Lower leg skin (tissue), 4 donors: ENCODE measurements at regions not wholly inside any gene's neighbourhood (a gene's known extent, or its start where the extent isn't known, plus 50 kb on each side); places are given as distances from the start of the nearest gene placed in this dataset.
"Not testable (repeated sequence)": the region's sequence is repeated elsewhere in the genome, so short reads cannot be mapped to it uniquely, and the experiment has no call there.

Experiments used
- DNase-seq, 2 donors: peaks; one replicate each; pipeline ENCODE4 v3.0.0-alpha.2; 2019; ENCODE audit warnings: low spot score in 2 of 2
- H3K4me3 ChIP-seq: fragments of 200-600 bp; sonication (generic); 2 replicates; pipeline ENCODE4 v1.5.1; 2017; ENCODE audit warnings: mild to moderate bottlenecking, low read depth; ENCODE audit not compliant: poor library complexity, severe bottlenecking
- POLR2A ChIP-seq, 2 donors: fragments of 450-650 bp; IDR thresholded peaks; one replicate each; pipeline ENCODE4 v1.6.1; 2016 to 2017; ENCODE audit warnings: antibody characterized with exemption in 2 of 2, mild to moderate bottlenecking in 1 of 2, moderate library complexity in 1 of 2
- WGBS, 2 donors: methylation state at CpG; one replicate each; pipeline ENCODE4 v1.1.5; 2018; 5-methylcytosine and 5-hydroxymethylcytosine counted together
- intact Hi-C: fragments of 100-400 bp; cut with DNase I; formaldehyde crosslinking; loops from one replicate; pipeline ENCODE4 v1.15.0; 2023; ENCODE audit warnings: low total_unique reads
- TF ChIP-seq, protein P1 (sequence below), 3 donors: fragments of 450-650 bp; IDR thresholded peaks; one replicate each; pipeline ENCODE4 v1.5.1; 2016; ENCODE audit warnings: antibody characterized with exemption in 3 of 3, mild to moderate bottlenecking in 3 of 3, moderate library complexity in 2 of 3

DNA sequence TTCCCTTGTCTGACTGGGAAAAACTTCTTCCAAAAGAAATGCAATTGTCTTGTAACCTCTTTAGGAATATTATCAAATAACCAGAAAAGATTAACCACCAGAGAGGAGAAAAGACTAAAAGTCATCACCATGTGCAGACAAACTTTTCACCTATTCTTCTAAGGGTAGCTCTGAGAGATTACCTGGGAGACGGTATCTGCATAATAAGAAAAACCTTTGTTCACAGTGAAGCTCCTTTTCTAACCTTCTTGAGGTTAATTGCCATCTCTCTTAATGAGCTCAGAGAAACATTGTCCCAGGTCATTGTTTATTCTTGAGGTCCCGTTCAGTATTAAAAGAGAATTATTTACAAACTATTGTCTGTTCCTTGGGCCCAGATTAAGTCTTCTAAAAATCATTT lies 1091.2 kb upstream of the LRRTM1 start:
- DNase-seq, result no peak
- no peak overlapping the region for H3K4me3 ChIP-seq
- TF ChIP-seq, protein P1, sequence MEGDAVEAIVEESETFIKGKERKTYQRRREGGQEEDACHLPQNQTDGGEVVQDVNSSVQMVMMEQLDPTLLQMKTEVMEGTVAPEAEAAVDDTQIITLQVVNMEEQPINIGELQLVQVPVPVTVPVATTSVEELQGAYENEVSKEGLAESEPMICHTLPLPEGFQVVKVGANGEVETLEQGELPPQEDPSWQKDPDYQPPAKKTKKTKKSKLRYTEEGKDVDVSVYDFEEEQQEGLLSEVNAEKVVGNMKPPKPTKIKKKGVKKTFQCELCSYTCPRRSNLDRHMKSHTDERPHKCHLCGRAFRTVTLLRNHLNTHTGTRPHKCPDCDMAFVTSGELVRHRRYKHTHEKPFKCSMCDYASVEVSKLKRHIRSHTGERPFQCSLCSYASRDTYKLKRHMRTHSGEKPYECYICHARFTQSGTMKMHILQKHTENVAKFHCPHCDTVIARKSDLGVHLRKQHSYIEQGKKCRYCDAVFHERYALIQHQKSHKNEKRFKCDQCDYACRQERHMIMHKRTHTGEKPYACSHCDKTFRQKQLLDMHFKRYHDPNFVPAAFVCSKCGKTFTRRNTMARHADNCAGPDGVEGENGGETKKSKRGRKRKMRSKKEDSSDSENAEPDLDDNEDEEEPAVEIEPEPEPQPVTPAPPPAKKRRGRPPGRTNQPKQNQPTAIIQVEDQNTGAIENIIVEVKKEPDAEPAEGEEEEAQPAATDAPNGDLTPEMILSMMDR (IDR thresholded peaks at IDR 0.05), result no peak
- TF ChIP-seq POLR2A (IDR thresholded peaks at IDR 0.05), result no peak
- intact Hi-C loops, result no loop called here
- 61 to 68% methylated on average over 2 of the region's 2 CpGs for WGBS, 2 donors

DNA sequence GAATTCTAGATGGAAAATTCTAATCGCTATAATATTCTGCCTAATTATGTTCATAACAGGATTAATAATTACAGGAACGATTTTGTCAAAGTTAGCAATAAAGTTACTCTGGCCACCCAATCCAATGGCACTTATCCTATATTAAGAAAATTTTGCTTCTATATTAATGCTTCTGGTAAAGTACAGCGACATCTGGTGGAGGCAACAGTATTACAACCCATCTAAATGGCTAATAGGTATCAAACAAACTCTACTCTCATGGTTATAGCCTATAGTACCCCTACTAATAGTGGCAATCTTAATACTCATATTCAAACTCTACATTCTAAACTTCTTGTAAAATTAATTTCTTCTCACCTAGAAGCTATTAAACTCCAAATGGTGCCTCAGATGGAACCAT lies 1084.7 kb upstream of the LRRTM1 start:
- 73 to 80% methylated on average over 3 of the region's 3 CpGs for WGBS, 2 donors
- no peak for DNase-seq
- H3K4me3 ChIP-seq, result no peak overlapping the region
- intact Hi-C loops, result no loop called here
- TF ChIP-seq, protein P1 (IDR thresholded peaks at IDR 0.05), result no peak
- no peak for TF ChIP-seq POLR2A (IDR thresholded peaks at IDR 0.05)

DNA sequence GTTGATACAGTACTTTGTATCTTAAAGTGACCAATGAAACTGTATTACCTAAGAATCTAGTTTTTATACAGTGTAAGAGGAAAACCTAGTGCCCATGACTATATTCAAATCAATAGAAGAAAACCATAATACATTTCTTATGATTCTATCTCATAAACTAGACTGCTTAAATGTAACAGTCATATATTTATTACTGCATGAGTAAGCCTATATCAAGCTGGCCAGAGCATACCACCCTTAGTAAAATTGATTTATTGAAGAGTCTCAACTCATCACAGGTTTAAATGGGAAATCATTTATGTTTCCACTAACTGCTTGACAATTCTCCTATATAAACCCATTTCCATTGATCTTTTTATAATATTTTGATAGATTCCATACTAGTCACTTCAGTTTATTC lies 1059.2 kb upstream of the LRRTM1 start:
- no peak for TF ChIP-seq POLR2A (IDR thresholded peaks at IDR 0.05)
- TF ChIP-seq, protein P1 (IDR thresholded peaks at IDR 0.05), result no peak
- intact Hi-C loops, result no loop called here
- DNase-seq, result no peak
- no peak overlapping the region for H3K4me3 ChIP-seq

DNA sequence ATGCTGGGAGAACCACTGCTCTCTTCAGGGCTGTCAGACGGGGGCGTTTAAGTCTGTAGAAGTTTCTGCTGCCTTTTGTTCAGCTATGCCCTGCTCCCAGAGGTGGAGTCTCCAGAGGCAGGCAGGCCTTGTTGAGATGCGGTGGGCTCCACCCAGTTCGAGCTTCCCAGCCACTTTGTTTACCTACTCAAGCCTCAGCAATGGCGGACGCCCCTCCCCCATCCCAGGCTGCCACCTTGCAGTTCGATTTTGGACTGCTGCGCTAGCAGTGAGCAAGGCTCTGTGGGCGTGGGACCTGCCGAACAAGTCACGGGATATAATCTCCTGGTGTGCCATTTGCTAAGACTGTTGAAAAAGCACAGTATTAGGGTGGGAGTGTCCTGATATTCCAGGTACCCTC lies 1057.9 kb upstream of the LRRTM1 start:
- DNase-seq, H3K4me3 ChIP-seq, intact Hi-C loops: not testable (repeated sequence)
- WGBS, 2 donors, result 92 to 96% methylated on average over 10 to 11 of the region's 11 CpGs

DNA sequence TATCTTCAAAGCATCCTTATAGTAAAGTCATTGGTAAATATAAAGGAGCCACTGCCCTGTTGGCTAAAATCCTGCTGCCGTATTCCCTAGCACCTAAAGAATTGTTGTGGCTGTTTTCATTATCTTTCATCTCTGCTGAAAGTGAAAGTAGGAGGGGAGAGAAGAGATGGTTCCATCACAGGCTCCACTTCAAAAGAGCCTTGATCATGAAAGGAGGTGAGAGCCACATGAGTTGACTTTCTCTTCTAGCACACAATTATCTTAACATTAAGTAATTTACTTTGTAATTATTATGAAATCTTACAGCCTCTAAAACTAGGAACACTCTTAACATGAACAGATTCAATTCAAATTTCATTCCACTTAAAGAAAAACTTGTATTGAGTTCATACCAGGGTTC lies 1050.9 kb upstream of the LRRTM1 start:
- 46 to 65% methylated on average over 1 of the region's 1 CpG for WGBS, 2 donors
- TF ChIP-seq, protein P1 (IDR thresholded peaks at IDR 0.05), result no peak
- TF ChIP-seq POLR2A (IDR thresholded peaks at IDR 0.05), result no peak
- DNase-seq, result no peak

DNA sequence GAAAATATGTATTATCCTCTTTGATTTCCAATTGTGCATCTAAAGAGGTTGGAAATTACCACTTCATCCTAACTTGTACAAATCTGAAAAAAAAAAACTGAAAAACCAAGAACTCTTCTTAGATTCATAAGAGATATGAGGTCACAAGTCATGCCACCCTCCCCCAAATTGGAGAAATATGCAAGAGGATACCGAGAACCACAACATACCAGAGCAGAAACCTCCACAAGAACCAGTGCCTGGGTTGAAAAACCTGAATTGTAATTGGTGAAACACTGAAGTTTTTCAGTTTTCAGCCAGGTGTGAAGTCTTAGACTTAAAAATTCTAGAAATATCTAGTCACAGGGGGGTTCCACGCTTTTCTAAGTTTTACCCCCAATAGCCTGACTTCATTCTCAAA lies 1029.5 kb upstream of the LRRTM1 start:
- DNase-seq, result no peak

More for the DNA sequence above, 1050.9 kb upstream of the LRRTM1 start:
- intact Hi-C loops, result no loop called here
- no peak overlapping the region for H3K4me3 ChIP-seq

More for the DNA sequence above, 1029.5 kb upstream of the LRRTM1 start:
- no peak overlapping the region for H3K4me3 ChIP-seq
- intact Hi-C loops, result no loop called here
- no peak for TF ChIP-seq POLR2A (IDR thresholded peaks at IDR 0.05)
- TF ChIP-seq, protein P1 (IDR thresholded peaks at IDR 0.05), result no peak
- 55 to 78% methylated on average over 2 of the region's 2 CpGs for WGBS, 2 donors
